ENCODE measurements at regions not wholly inside any gene's neighbourhood (a gene's known extent, or its start where the extent isn't known, plus 50 kb on each side); places are given as distances from the start of the nearest gene placed in this dataset.
A peak's percentile ranks its signal among the peaks of the same experiment; 100 is the strongest.

DNA sequence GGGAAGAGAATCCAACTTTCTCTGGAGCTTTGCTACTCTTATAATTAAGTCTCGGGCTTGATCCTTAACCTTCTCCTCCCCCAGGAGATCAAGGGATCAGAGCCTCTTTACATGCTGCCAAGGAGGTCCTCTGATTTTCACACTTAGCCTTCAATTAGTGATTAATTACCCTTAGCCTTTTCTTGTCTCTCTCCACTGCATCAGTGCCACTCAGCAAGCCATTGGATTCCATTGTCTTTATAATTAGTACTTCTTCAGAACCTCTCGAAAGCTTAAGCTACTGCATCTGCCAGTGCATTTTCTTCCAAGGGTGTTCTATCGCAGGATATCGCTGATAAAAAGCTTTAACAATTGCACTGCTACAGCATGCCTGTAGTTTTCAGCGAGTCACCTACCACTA, 477.0 kb upstream of the MEIS1 start:
- peaks cover 18% of the 10 kb centered on the region for H3K4me1 Mint-ChIP-seq
- H3K36me3 Mint-ChIP-seq, result no peaks in the 10 kb centered on the region
- CTCF ChIA-PET, result interaction anchor here (1.4 kb wide), 1 partner anchor 39 kb away, joined by 6 read pairs; no protein-coding TSS in a partner anchor
- DNase-seq (ENCODE audit: low spot score), result no peak
- H3K27ac Mint-ChIP-seq, result no peak overlapping the region
- no peak overlapping the region for H3K4me3 Mint-ChIP-seq
- peak; percentile 71 for ATAC-seq
- H3K9me3 Mint-ChIP-seq, result peaks cover 5% of the 10 kb centered on the region; the same call in 1 of the 2 replicates
- peaks cover 5% of the 10 kb centered on the region for H3K27me3 Mint-ChIP-seq (ENCODE audit: low read depth)
- TF ChIP-seq, protein P1, sequence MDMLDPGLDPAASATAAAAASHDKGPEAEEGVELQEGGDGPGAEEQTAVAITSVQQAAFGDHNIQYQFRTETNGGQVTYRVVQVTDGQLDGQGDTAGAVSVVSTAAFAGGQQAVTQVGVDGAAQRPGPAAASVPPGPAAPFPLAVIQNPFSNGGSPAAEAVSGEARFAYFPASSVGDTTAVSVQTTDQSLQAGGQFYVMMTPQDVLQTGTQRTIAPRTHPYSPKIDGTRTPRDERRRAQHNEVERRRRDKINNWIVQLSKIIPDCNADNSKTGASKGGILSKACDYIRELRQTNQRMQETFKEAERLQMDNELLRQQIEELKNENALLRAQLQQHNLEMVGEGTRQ (CRISPR knock-in tag; IDR thresholded peaks at IDR 0.05), result no peak
- TF ChIP-seq NFATC4 (CRISPR knock-in tag; IDR thresholded peaks at IDR 0.05) (no peak), SMAD3 (CRISPR knock-in tag; IDR thresholded peaks at IDR 0.05; ENCODE audit: borderline replicate concordance) (no peak), OVOL2 (CRISPR knock-in tag; IDR thresholded peaks at IDR 0.05; ENCODE audit: borderline replicate concordance) (no peak), TEAD4 (CRISPR knock-in tag; IDR thresholded peaks at IDR 0.05) (no peak), HMGXB4 (CRISPR knock-in tag; IDR thresholded peaks at IDR 0.05) (no peak), ZNF263 (CRISPR knock-in tag; IDR thresholded peaks at IDR 0.05; ENCODE audit: low read depth) (no peak), NR1H2 (CRISPR knock-in tag; IDR thresholded peaks at IDR 0.05) (no peak), MXD4 (CRISPR knock-in tag; IDR thresholded peaks at IDR 0.05; ENCODE audit: borderline replicate concordance) (no peak), ZNF317 (CRISPR knock-in tag; IDR thresholded peaks at IDR 0.05; ENCODE audit: borderline replicate concordance, low read depth) (no peak), JAZF1 (CRISPR knock-in tag; IDR thresholded peaks at IDR 0.05) (no peak), ESRRA (CRISPR knock-in tag; IDR thresholded peaks at IDR 0.05; ENCODE audit: borderline replicate concordance) (no peak), ZNF671 (CRISPR knock-in tag; IDR thresholded peaks at IDR 0.05) (no peak)
- TF ChIP-seq, protein P2, sequence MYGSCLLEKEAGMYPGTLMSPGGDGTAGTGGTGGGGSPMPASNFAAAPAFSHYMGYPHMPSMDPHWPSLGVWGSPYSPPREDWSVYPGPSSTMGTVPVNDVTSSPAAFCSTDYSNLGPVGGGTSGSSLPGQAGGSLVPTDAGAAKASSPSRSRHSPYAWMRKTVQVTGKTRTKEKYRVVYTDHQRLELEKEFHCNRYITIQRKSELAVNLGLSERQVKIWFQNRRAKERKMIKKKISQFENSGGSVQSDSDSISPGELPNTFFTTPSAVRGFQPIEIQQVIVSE (CRISPR knock-in tag; IDR thresholded peaks at IDR 0.05; ENCODE audit: borderline replicate concordance), result no peak
- TF ChIP-seq, protein P3, sequence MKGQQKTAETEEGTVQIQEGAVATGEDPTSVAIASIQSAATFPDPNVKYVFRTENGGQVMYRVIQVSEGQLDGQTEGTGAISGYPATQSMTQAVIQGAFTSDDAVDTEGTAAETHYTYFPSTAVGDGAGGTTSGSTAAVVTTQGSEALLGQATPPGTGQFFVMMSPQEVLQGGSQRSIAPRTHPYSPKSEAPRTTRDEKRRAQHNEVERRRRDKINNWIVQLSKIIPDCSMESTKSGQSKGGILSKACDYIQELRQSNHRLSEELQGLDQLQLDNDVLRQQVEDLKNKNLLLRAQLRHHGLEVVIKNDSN (CRISPR knock-in tag; IDR thresholded peaks at IDR 0.05), result no peak
- TF ChIP-seq, protein P4, sequence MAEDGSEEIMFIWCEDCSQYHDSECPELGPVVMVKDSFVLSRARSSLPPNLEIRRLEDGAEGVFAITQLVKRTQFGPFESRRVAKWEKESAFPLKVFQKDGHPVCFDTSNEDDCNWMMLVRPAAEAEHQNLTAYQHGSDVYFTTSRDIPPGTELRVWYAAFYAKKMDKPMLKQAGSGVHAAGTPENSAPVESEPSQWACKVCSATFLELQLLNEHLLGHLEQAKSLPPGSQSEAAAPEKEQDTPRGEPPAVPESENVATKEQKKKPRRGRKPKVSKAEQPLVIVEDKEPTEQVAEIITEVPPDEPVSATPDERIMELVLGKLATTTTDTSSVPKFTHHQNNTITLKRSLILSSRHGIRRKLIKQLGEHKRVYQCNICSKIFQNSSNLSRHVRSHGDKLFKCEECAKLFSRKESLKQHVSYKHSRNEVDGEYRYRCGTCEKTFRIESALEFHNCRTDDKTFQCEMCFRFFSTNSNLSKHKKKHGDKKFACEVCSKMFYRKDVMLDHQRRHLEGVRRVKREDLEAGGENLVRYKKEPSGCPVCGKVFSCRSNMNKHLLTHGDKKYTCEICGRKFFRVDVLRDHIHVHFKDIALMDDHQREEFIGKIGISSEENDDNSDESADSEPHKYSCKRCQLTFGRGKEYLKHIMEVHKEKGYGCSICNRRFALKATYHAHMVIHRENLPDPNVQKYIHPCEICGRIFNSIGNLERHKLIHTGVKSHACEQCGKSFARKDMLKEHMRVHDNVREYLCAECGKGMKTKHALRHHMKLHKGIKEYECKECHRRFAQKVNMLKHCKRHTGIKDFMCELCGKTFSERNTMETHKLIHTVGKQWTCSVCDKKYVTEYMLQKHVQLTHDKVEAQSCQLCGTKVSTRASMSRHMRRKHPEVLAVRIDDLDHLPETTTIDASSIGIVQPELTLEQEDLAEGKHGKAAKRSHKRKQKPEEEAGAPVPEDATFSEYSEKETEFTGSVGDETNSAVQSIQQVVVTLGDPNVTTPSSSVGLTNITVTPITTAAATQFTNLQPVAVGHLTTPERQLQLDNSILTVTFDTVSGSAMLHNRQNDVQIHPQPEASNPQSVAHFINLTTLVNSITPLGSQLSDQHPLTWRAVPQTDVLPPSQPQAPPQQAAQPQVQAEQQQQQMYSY (CRISPR knock-in tag; IDR thresholded peaks at IDR 0.05), result no peak
- TF ChIP-seq, protein P5, sequence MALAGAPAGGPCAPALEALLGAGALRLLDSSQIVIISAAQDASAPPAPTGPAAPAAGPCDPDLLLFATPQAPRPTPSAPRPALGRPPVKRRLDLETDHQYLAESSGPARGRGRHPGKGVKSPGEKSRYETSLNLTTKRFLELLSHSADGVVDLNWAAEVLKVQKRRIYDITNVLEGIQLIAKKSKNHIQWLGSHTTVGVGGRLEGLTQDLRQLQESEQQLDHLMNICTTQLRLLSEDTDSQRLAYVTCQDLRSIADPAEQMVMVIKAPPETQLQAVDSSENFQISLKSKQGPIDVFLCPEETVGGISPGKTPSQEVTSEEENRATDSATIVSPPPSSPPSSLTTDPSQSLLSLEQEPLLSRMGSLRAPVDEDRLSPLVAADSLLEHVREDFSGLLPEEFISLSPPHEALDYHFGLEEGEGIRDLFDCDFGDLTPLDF (CRISPR knock-in tag; IDR thresholded peaks at IDR 0.05), result no peak
- POLR2A ChIA-PET, result no interaction called here

- ATAC-seq (peak; percentile 73), DNase-seq (ENCODE audit: low spot score) (no peak)
- no peaks in the 10 kb centered on the region for H3K36me3 Mint-ChIP-seq
- TF ChIP-seq FOXK1 (CRISPR knock-in tag; IDR thresholded peaks at IDR 0.05), result no peak
- no peak for TF ChIP-seq TEAD4 (CRISPR knock-in tag; IDR thresholded peaks at IDR 0.05)
- no peak for TF ChIP-seq ELF4 (CRISPR knock-in tag; IDR thresholded peaks at IDR 0.05; ENCODE audit: low read depth)
- TF ChIP-seq SOX15 (CRISPR knock-in tag; IDR thresholded peaks at IDR 0.05), result no peak
- no peak for TF ChIP-seq ZNF138 (CRISPR knock-in tag; conservative IDR thresholded peaks at IDR 0.05)
- TF ChIP-seq TP53 (CRISPR knock-in tag; IDR thresholded peaks at IDR 0.05), result no peak
- TF ChIP-seq, protein P6, sequence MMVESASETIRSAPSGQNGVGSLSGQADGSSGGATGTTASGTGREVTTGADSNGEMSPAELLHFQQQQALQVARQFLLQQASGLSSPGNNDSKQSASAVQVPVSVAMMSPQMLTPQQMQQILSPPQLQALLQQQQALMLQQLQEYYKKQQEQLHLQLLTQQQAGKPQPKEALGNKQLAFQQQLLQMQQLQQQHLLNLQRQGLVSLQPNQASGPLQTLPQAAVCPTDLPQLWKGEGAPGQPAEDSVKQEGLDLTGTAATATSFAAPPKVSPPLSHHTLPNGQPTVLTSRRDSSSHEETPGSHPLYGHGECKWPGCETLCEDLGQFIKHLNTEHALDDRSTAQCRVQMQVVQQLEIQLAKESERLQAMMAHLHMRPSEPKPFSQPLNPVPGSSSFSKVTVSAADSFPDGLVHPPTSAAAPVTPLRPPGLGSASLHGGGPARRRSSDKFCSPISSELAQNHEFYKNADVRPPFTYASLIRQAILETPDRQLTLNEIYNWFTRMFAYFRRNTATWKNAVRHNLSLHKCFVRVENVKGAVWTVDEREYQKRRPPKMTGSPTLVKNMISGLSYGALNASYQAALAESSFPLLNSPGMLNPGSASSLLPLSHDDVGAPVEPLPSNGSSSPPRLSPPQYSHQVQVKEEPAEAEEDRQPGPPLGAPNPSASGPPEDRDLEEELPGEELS (CRISPR knock-in tag; IDR thresholded peaks at IDR 0.05), result no peak
- no peak for TF ChIP-seq SMAD4 (CRISPR knock-in tag; IDR thresholded peaks at IDR 0.05)
- H3K4me3 Mint-ChIP-seq, result no peak overlapping the region
- H3K4me1 Mint-ChIP-seq, result peaks cover 18% of the 10 kb centered on the region
- CTCF ChIA-PET, result interaction anchor here (1.4 kb wide), 1 partner anchor 39 kb away, joined by 6 read pairs; no protein-coding TSS in a partner anchor
- peaks cover 5% of the 10 kb centered on the region for H3K27me3 Mint-ChIP-seq (ENCODE audit: low read depth)
- no peak overlapping the region for H3K27ac Mint-ChIP-seq
- POLR2A ChIA-PET, result no interaction called here
- H3K9me3 Mint-ChIP-seq, result peaks cover under 1% of the 10 kb centered on the region; the same call in 1 of the 2 replicates
Measured at GRCh38 chr2:65957454-65957853, 477.5 kb upstream of the MEIS1 start.

Measured in WTC11 (cell line).